GM19468 (cell line): ENCODE measurements at regions not wholly inside any gene's neighbourhood (a gene's known extent, or its start where the extent isn't known, plus 50 kb on each side); places are given as distances from the start of the nearest gene placed in this dataset.
"Not testable (repeated sequence)": the region's sequence is repeated elsewhere in the genome, so short reads cannot be mapped to it uniquely, and the experiment has no call there.

Source experiments
- ATAC-seq: cut with Tn5 transposase; IDR thresholded peaks from one replicate; pipeline ENCODE4 v1.9.1; 2021; ENCODE audit warnings: mild to moderate bottlenecking, moderate library complexity, moderate number of reproducible peaks; ENCODE audit not compliant: unreplicated experiment; ENCODE audit errors: extremely low read depth

GRCh38 chr1:120465900-120466299 is 51.1 kb downstream of the NBPF8 start:
- ATAC-seq: not testable (repeated sequence)

DNA sequence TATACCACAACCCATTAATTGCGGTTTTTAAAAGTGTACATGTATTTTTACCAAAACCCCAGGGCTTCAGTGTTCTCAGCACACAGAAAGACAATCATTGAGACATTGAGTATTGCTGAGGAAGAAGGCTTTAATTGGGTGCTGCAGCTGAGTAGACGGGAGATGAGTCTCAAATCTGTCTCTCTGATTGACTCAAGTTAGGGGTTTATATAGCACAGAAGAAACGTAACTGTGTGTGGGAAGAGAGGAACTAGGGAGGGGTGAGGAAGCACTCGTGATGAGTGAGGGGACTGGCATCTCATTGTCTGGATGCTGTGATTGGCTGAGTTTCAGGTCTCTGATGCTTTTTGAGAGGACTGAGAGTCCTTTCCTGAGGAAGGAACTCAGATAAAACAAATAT is 62.8 kb downstream of the NBPF8 start:
- ATAC-seq: not testable (repeated sequence)

DNA sequence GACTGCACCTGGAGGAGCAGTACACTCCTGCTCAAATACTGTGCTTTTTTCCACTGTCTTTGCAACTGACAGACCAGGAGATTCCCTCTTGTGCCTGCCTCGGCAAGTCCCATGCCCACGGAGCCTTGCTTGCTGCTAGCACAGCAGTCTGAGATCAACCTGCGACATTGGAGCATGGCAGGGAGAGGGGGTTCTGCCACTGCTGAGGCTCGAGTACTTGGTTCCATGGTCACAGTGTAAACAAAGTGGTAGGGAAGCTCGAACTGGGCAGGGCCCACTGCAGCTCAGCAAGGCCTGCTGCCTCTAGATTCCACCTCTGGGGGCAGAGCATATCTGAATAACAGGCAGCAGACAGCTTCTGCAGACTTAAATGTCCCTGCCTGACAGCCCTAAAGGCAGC is 63.6 kb downstream of the NBPF8 start:
- ATAC-seq: not testable (repeated sequence)

DNA sequence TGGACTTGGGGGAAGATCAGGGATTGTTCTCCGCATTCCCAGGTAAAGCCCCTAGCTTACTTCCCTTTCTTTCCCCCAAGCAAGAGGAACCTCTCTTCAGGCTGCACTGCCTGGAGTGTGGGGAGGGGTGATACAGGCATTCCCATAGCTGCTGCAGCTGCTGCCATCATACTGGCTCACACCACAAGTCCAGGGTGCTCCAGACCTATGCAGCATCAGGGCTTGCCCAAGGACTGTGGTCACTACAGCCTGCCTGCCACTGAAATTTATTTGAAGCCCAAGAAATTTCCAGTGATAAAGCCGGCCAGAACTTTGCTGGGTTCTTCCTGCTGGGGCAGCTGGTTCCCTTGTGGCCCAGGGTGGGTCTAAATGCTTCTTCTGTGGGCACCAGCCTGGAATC is 72.7 kb downstream of the NBPF8 start:
- ATAC-seq: not testable (repeated sequence)

GRCh38 chr1:120489217-120489616 is 74.4 kb downstream of the NBPF8 start:
- ATAC-seq: not testable (repeated sequence)

DNA sequence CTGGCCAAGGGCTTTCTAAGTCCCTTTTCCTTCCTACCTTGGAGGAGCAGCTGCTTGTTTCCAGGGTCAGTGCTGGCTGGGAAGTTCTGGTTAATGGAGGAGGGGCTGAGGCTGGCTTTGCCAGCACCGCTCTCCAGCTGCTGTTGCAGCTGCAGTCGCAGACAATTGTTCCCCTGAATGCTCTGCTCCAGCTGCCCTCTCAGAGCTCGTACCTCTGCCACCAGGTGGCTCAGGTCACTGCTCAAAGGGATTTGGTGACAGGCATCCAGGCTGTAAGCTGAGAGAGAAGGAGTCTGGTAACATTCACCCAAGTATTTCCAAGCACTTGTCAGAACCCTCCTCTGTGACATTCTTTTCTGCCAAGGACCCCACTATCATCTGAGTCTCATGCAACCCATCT is 82.3 kb downstream of the NBPF8 start:
- not testable (repeated sequence) for ATAC-seq

GRCh38 chr1:120503284-120503683 is 88.4 kb downstream of the NBPF8 start:
- not testable (repeated sequence) for ATAC-seq

DNA sequence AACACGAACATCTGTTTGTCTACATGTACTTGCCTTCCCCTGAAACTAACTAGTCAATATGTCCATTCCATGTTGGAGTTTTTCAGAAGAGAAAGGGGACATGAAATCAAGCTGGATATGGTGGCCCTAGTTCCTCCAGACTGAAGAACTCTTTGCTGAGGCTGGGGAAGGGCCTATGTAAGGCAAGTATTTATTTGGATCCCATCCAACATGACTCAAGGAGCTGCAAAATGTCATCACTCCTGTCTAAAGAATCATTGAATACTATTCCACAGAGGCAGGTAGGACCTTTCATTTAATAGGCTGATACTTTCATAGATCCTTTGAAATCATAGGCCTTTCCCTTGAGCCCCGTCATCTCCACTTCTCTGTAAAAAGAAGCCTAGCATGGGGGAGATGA is 91.5 kb downstream of the NBPF8 start:
- not testable (repeated sequence) for ATAC-seq

DNA sequence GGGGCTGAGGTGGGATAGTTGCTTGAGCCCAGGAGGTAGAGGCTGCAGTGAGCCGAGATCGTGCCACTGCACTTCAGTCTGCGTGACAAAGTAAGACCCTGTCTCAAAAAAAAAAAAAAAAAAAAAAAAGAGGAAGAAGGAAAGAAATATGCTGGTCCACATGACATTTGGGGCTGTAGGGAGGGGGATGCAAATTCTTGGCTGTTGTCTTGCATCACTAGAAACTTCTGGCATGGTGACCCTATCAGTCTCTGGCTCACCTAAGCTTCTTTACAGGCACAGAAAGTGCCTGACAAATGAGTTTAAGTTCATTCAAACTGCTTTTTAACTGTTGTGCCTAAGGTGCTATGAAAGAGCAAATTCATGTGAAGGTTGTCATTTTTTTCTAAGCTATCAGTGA is 93.5 kb downstream of the NBPF8 start:
- ATAC-seq: not testable (repeated sequence)

GRCh38 chr1:120509258-120509657 is 94.4 kb downstream of the NBPF8 start:
- not testable (repeated sequence) for ATAC-seq

GRCh38 chr1:120513099-120513498 is 98.3 kb downstream of the NBPF8 start:
- ATAC-seq: not testable (repeated sequence)

DNA sequence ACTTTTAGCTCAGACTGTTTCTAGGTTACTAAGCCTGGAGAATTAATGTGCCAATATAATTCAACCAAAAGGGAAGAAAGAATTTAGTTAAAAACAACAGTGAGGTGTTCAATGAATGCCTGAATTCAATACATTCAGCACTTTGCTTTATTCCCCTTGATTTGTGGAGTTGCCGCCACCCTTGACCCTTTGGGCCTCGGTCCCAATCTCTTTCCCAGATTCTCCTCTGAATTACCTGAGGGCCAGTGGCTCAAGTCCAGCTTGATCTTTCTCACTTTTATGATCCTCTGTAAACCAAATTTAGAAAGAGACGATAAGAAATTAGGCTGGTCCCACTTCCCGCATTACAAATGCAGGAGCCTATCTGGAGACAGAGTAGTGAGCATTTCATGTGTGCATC is 98.7 kb downstream of the NBPF8 start:
- not testable (repeated sequence) for ATAC-seq

DNA sequence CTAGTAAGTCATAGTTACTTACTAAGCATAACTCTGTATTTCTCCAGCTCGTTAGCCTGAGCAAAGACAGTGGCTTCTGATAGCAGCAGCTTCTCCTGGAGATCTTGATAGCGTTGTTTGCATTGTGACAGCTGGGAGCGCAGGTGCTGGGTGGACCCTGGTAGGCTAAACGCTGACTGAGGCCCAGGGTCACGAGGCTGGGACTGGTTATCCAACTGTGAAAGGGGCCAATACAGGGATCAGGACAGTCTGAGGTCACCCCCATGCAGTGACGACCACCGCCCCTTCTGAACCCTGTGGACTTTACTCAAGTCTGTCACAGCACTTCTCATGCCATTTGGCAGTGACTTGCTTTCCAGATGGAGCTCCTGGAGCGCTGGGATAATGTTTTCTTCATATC is 104.4 kb downstream of the NBPF8 start:
- not testable (repeated sequence) for ATAC-seq

DNA sequence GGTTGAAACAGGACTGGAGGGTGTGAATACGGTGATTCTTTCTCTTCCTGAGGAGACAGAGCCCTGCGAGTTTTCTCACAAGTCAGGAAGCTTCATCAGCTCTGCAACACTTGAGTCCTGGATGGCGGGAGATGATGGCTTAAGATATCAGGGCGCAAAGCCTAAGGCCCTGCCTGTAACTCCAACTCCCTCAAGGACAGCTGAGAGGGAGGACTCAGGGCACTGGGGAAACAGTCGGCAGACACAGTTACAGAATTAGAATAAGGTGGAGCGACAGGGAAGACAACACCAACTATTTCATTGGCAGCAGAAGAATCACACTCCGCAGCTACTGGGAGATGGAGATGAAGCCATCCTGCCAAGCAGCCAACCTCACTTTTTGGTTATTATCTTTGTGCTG is 109.6 kb downstream of the NBPF8 start:
- ATAC-seq: not testable (repeated sequence)

GRCh38 chr1:120525386-120525785 is 110.6 kb downstream of the NBPF8 start:
- ATAC-seq: not testable (repeated sequence)

GRCh38 chr1:120529475-120530089 is 114.7 kb downstream of the NBPF8 start:
- ATAC-seq: not testable (repeated sequence)

DNA sequence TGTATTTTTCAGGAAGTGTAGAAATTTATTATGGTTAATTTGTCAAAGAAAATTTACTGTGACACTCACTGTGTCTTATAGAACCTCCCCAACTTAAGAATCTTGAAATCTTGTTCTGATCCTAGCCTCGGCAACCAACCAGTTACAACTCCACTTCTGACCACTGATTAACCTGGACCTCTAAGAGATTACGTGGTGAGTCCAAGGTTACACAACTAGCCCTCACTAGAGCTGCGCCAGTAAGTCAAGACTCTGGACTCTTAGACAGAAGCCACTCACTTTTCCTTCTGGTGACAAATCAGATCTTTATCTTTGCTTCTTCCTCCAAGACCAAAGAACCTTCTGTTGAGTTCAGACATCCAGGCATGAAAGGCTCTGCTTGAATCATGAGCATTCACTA is 116.6 kb downstream of the NBPF8 start:
- ATAC-seq: not testable (repeated sequence)

GRCh38 chr1:120534361-120535047 is 119.7 kb downstream of the NBPF8 start:
- peak; percentile 36 for ATAC-seq

DNA sequence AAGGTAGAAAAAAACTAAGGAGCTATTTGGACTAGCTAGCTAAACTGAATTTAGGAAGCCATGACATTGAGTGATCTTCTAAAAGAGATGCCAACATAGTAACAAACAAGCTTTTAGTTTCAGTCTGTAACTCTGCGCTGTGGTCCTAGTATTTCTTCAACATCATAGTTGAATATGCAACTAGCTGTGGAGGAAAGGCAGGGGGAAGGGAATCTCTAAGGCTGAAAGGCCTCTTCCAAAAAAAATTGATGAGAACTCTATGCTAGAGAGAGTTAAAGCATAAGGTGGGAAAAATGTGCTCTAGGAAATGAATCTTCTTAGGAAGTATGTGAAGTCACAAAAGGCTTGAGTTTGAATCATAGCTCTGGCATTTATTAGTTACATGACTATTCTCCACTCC is 120.2 kb downstream of the NBPF8 start:
- peak; percentile 53 for ATAC-seq

- not testable (repeated sequence) for ATAC-seq
Observed at GRCh38 chr1:120541394-120541793, 126.6 kb downstream of the NBPF8 start.

GRCh38 chr1:120542365-120542764 is 127.5 kb downstream of the NBPF8 start:
- not testable (repeated sequence) for ATAC-seq

DNA sequence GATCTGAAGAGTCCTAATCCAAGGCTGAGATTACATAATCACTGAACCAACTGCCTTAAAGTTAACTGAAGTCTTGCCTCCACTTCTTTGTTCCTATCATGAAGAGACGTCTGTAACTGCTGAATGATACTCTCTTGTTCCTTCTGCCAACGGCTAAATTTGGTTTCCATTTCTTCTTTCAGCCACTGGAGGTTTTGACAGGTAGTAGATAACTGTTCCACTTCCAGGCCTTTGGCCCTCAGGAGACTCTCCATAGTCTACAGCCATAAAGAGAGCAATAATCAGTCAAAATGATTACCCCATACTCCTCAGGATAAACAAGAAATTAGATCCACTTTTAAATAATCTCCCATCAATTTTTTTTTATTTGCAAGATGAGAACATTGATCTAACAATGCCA is 128.1 kb downstream of the NBPF8 start:
- ATAC-seq: not testable (repeated sequence)
